ENCODE measurements at regions not wholly inside any gene's neighbourhood (a gene's known extent, or its start where the extent isn't known, plus 50 kb on each side); places are given as distances from the start of the nearest gene placed in this dataset.

GRCh38 chr5:61941637-61942036 is 364.4 kb upstream of the KIF2A start:
- H3K9ac ChIP-seq (ENCODE audit: low read depth in 1 of 2, low read length in 2 of 2), result no peak overlapping the region
- H3K9me3 ChIP-seq (ENCODE audit: control insufficient read depth in 4 of 4, low read length in 3 of 4), result no peaks in the 10 kb centered on the region
- no peak for DNase-seq (ENCODE audit: low spot score)
- H3K36me3 ChIP-seq (ENCODE audit: control insufficient read depth in 4 of 4, insufficient read depth in 3 of 4, low read depth in 1 of 4, low read length in 3 of 4), result no peaks in the 10 kb centered on the region
- 9% methylated on average over 1 of the region's 1 CpG for WGBS
- no peak for TF ChIP-seq GABPA (IDR thresholded peaks at IDR 0.05 in 1 of 2, conservative IDR thresholded peaks at IDR 0.05 in 1 of 2)
- TF ChIP-seq HNF4A (conservative IDR thresholded peaks at IDR 0.05), result no peak
- TF ChIP-seq HNF4G (IDR thresholded peaks at IDR 0.05), result no peak
- TF ChIP-seq TAF1 (conservative IDR thresholded peaks at IDR 0.05), result no peak
- no peak for TF ChIP-seq JUND (IDR thresholded peaks at IDR 0.05)
- TF ChIP-seq NR2F2 (IDR thresholded peaks at IDR 0.05), result no peak
- no peak for TF ChIP-seq RXRA (IDR thresholded peaks at IDR 0.05)
- no peak for TF ChIP-seq REST (IDR thresholded peaks at IDR 0.05)
- no peak for TF ChIP-seq EGR1 (IDR thresholded peaks at IDR 0.05; ENCODE audit: low read depth in 2 of 2)
- no peak for TF ChIP-seq YY1 (IDR thresholded peaks at IDR 0.05)
- no peaks in the 10 kb centered on the region for H3K4me1 ChIP-seq (ENCODE audit: control insufficient read depth in 4 of 4, insufficient read depth in 4 of 4, low read length in 3 of 4)
- H3K27ac ChIP-seq (ENCODE audit: low read depth in 1 of 2, low read length in 2 of 2), result no peak overlapping the region
- H3K27me3 ChIP-seq (ENCODE audit: control insufficient read depth in 4 of 4, insufficient read depth in 4 of 4, low read length in 3 of 4), result no peaks in the 10 kb centered on the region
- no peak overlapping the region for H3K4me3 ChIP-seq (ENCODE audit: low read depth in 1 of 3, low read length in 3 of 3)

- Histone ChIP-seq H3K9me3 (ENCODE audit: control insufficient read depth in 4 of 4, low read length in 3 of 4) (no peaks in the 10 kb centered on the region), H3K9ac (ENCODE audit: low read depth in 1 of 2, low read length in 2 of 2) (no peak overlapping the region), H3K4me1 (ENCODE audit: control insufficient read depth in 4 of 4, insufficient read depth in 4 of 4, low read length in 3 of 4) (no peaks in the 10 kb centered on the region), H3K27me3 (ENCODE audit: control insufficient read depth in 4 of 4, insufficient read depth in 4 of 4, low read length in 3 of 4) (no peaks in the 10 kb centered on the region), H3K27ac (ENCODE audit: low read depth in 1 of 2, low read length in 2 of 2) (no peak overlapping the region), H3K36me3 (ENCODE audit: control insufficient read depth in 4 of 4, insufficient read depth in 3 of 4, low read depth in 1 of 4, low read length in 3 of 4) (no peaks in the 10 kb centered on the region), H3K4me3 (ENCODE audit: low read depth in 1 of 3, low read length in 3 of 3) (no peak overlapping the region)
- no peak for TF ChIP-seq YY1 (IDR thresholded peaks at IDR 0.05)
- no peak for TF ChIP-seq GABPA (IDR thresholded peaks at IDR 0.05 in 1 of 2, conservative IDR thresholded peaks at IDR 0.05 in 1 of 2)
- TF ChIP-seq FOXA2 (IDR thresholded peaks at IDR 0.05), result no peak
- WGBS, result 81% methylated on average over 1 of the region's 2 CpGs
- DNase-seq (ENCODE audit: low spot score), result no peak
These were observed 363.4 kb upstream of the KIF2A start for GRCh38 chr5:61942462-61943049.

- H3K4me1 ChIP-seq (ENCODE audit: control insufficient read depth in 4 of 4, insufficient read depth in 4 of 4, low read length in 3 of 4), result no peaks in the 10 kb centered on the region
- no peak overlapping the region for H3K9ac ChIP-seq (ENCODE audit: low read depth in 1 of 2, low read length in 2 of 2)
- H3K27ac ChIP-seq (ENCODE audit: low read depth in 1 of 2, low read length in 2 of 2), result no peak overlapping the region
- no peak overlapping the region for H3K4me3 ChIP-seq (ENCODE audit: low read depth in 1 of 3, low read length in 3 of 3)
- no peaks in the 10 kb centered on the region for H3K36me3 ChIP-seq (ENCODE audit: control insufficient read depth in 4 of 4, insufficient read depth in 3 of 4, low read depth in 1 of 4, low read length in 3 of 4)
- no peaks in the 10 kb centered on the region for H3K27me3 ChIP-seq (ENCODE audit: control insufficient read depth in 4 of 4, insufficient read depth in 4 of 4, low read length in 3 of 4)
- DNase-seq (ENCODE audit: low spot score), result no peak
- H3K9me3 ChIP-seq (ENCODE audit: control insufficient read depth in 4 of 4, low read length in 3 of 4), result no peaks in the 10 kb centered on the region
- WGBS, result 57% methylated on average over 2 of the region's 2 CpGs
- no peak for TF ChIP-seq CTCF (IDR thresholded peaks at IDR 0.05; ENCODE audit: low read depth, low read length, missing input control)
- no peak for TF ChIP-seq YY1 (IDR thresholded peaks at IDR 0.05)
- no peak for TF ChIP-seq HNF4G (IDR thresholded peaks at IDR 0.05)
- no peak for TF ChIP-seq EGR1 (IDR thresholded peaks at IDR 0.05; ENCODE audit: low read depth in 2 of 2)
- no peak for TF ChIP-seq NR2F2 (IDR thresholded peaks at IDR 0.05)
- no peak for TF ChIP-seq ATF3 (IDR thresholded peaks at IDR 0.05)
- TF ChIP-seq GABPA (IDR thresholded peaks at IDR 0.05 in 1 of 2, conservative IDR thresholded peaks at IDR 0.05 in 1 of 2), result no peak
- no peak for TF ChIP-seq FOXA1 (IDR thresholded peaks at IDR 0.05)
- TF ChIP-seq FOXA2 (IDR thresholded peaks at IDR 0.05), result no peak
- TF ChIP-seq SP1 (IDR thresholded peaks at IDR 0.05), result no peak
- TF ChIP-seq ZBTB33 (IDR thresholded peaks at IDR 0.05), result no peak
- TF ChIP-seq REST (IDR thresholded peaks at IDR 0.05), result no peak
- no peak for TF ChIP-seq HNF4A (conservative IDR thresholded peaks at IDR 0.05)
- TF ChIP-seq RXRA (IDR thresholded peaks at IDR 0.05), result no peak
These were observed 362.3 kb upstream of the KIF2A start for GRCh38 chr5:61943713-61944112.
